ENCODE measurements at regions not wholly inside any gene's neighbourhood (a gene's known extent, or its start where the extent isn't known, plus 50 kb on each side); places are given as distances from the start of the nearest gene placed in this dataset.

- no peaks in the 10 kb centered on the region for H3K9me2 ChIP-seq (ENCODE audit: insufficient read depth)
- H3K79me2 ChIP-seq (ENCODE audit: insufficient read depth, low read length): no peaks in the 10 kb centered on the region
- intact Hi-C loops (cut with micrococcal nuclease): no loop called here
- no peak overlapping the region for H2AFZ ChIP-seq (ENCODE audit: low read depth, low read length, poor library complexity, severe bottlenecking)
- H3K27me3 ChIP-seq (ENCODE audit: insufficient read depth, low read length): no peaks in the 10 kb centered on the region
- ChIA-PET RAD21 (ENCODE audit: low non-redundant PET in 1 of 2, low total read pairs in 2 of 2, uncharacterized antibody in 2 of 2, unreplicated experiment in 2 of 2) (no interaction called here), CTCF (no interaction called here), POLR2A (no interaction called here)
- no peaks in the 10 kb centered on the region for H3K36me3 ChIP-seq (ENCODE audit: control insufficient read depth in 1 of 2, insufficient read depth in 2 of 2, low read length in 2 of 2)
- H3K27ac ChIP-seq (ENCODE audit: low read depth, low read length): no peak overlapping the region
- H3K4me2 ChIP-seq (ENCODE audit: low read length): no peak overlapping the region
- DNase-seq (ENCODE audit: low read depth, low spot score) (no peak), ATAC-seq (no peak)
- no TSS peak for BruUV-seq (replicated peaks)
- H3K9ac ChIP-seq (ENCODE audit: low read length): no peak overlapping the region
- TF ChIP-seq JUND (IDR thresholded peaks at IDR 0.05) (no peak), ZNF274 (IDR thresholded peaks at IDR 0.05; ENCODE audit: low read depth, low read length) (no peak), EZH2phosphoT487 (IDR thresholded peaks at IDR 0.05; ENCODE audit: borderline replicate concordance) (no peak), POLR2A (IDR thresholded peaks at IDR 0.05; ENCODE audit: borderline replicate concordance, extremely low read depth, insufficient read depth, insufficient read length) (no peak), EZH2 (IDR thresholded peaks at IDR 0.05) (no peak), SIN3A (IDR thresholded peaks at IDR 0.05; ENCODE audit: low read depth) (no peak), SRF (IDR thresholded peaks at IDR 0.05; ENCODE audit: low read depth) (no peak), ATF3 (IDR thresholded peaks at IDR 0.05) (no peak), TCF7L2 (IDR thresholded peaks at IDR 0.05; ENCODE audit: borderline replicate concordance, extremely low read depth, insufficient read depth, insufficient read length) (no peak), POLR2AphosphoS5 (IDR thresholded peaks at IDR 0.05; ENCODE audit: low read depth, low read length) (no peak), CBX3 (IDR thresholded peaks at IDR 0.05; ENCODE audit: low read depth) (no peak), EGR1 (IDR thresholded peaks at IDR 0.05; ENCODE audit: low read depth) (no peak), RAD21 (IDR thresholded peaks at IDR 0.05; ENCODE audit: low read depth) (no peak), ZBTB33 (IDR thresholded peaks at IDR 0.05; ENCODE audit: extremely low read depth, insufficient replicate concordance, low read length) (no peak), FOSL1 (IDR thresholded peaks at IDR 0.05; ENCODE audit: low read depth) (no peak), CEBPB (IDR thresholded peaks at IDR 0.05; ENCODE audit: low read depth) (no peak)
- H3K4me3 ChIP-seq (replicated peaks in 1 of 2; ENCODE audit: low read depth in 1 of 2, low read length in 2 of 2): no peak overlapping the region
- H3K4me1 ChIP-seq (ENCODE audit: control insufficient read depth in 1 of 2, insufficient read depth in 2 of 2, low read length in 2 of 2): no peaks in the 10 kb centered on the region
- no peaks in the 10 kb centered on the region for H4K20me1 ChIP-seq (ENCODE audit: insufficient read depth)
- H3K9me3 ChIP-seq (ENCODE audit: control insufficient read depth in 1 of 2, insufficient read depth in 1 of 2, low read depth in 1 of 2, low read length in 2 of 2): no peaks in the 10 kb centered on the region
Observed at GRCh38 chr7:12911053-12911452, 223.6 kb downstream of the ARL4A start.

Data from HCT116 (cell line).